B cell (primary cell): ENCODE measurements at regions not wholly inside any gene's neighbourhood (a gene's known extent, or its start where the extent isn't known, plus 50 kb on each side); places are given as distances from the start of the nearest gene placed in this dataset.

Source experiments
- ATAC-seq: fragments of 200-7000 bp; cut with Tn5 transposase; one replicate; pipeline ENCODE4 v1.10.0; 2021; ENCODE audit warnings: low read depth, mild to moderate bottlenecking, moderate number of reproducible peaks, moderate library complexity
- CTCF ChIA-PET: fragments of 350-600 bp; sonication (Branson Sonifier 250); formaldehyde crosslinking; loops from one replicate; lab custom pipeline; 2021; ENCODE audit warnings: antibody characterized with exemption, inconsistent platforms; lab: Charles Lee
- POLR2A ChIA-PET: fragments of 350-600 bp; sonication (Branson Sonifier 250); formaldehyde crosslinking; loops from one replicate; lab custom pipeline; 2021; ENCODE audit warnings: antibody characterized with exemption; lab: Charles Lee
- DNase-seq: peaks from one replicate; pipeline ENCODE4 v3.0.0; 2013
- H2AFZ ChIP-seq: 2 replicates; pipeline ENCODE4 v1.6.1; 2012; ENCODE audit warnings: mild to moderate bottlenecking, low read depth, low read length; ENCODE audit not compliant: insufficient read depth, poor library complexity, severe bottlenecking
- H3K27ac ChIP-seq, 2 donors: 1 replicate in 1 of 2; 2 replicates in 1 of 2; pipeline ENCODE4 v1.5.1; 2012 to 2013; ENCODE audit warnings: low read length in 2 of 2, mild to moderate bottlenecking in 2 of 2, moderate library complexity in 1 of 2
- H3K27me3 ChIP-seq, 4 experiments: fragments of 200-600 bp in 1 of 4; sonication (generic) in 1 of 4; replicated peaks in 1 of 4; 1 replicate in 2 of 4; 2 replicates in 2 of 4; pipeline versions ENCODE4 v1.6.1 to v1.7.0; 2013 to 2016; ENCODE audit warnings: low read length in 3 of 4, mild to moderate bottlenecking in 2 of 4, mixed read lengths in 1 of 4, moderate library complexity in 1 of 4; ENCODE audit not compliant: insufficient read depth in 4 of 4, control insufficient read depth in 3 of 4; ENCODE audit errors: control extremely low read depth in 1 of 4
- H3K36me3 ChIP-seq, 2 experiments: replicated peaks in 1 of 2; 1 replicate in 1 of 2; 2 replicates in 1 of 2; pipeline versions ENCODE4 v1.6.1 to v1.7.1; 2013; ENCODE audit warnings: low read length in 1 of 2; ENCODE audit not compliant: insufficient read depth in 2 of 2, control insufficient read depth in 1 of 2; ENCODE audit errors: control extremely low read depth in 1 of 2, extremely low read depth in 1 of 2
- H3K4me1 ChIP-seq, 2 donors: fragments of 200-600 bp in 1 of 2; sonication (generic) in 1 of 2; 1 replicate in 1 of 2; 2 replicates in 1 of 2; pipeline versions ENCODE4 v1.5.1 to v1.6.1; 2013 to 2017; ENCODE audit warnings: low read length in 2 of 2; ENCODE audit not compliant: control insufficient read depth in 2 of 2, insufficient read depth in 2 of 2
- H3K4me2 ChIP-seq: replicated peaks from 2 replicates; pipeline ENCODE3; 2012; ENCODE audit warnings: mild to moderate bottlenecking, low read depth, low read length; ENCODE audit not compliant: poor library complexity, severe bottlenecking
- H3K4me3 ChIP-seq, 5 experiments: fragments of 200-600 bp in 1 of 5; sonication (generic) in 1 of 5; 1 replicate in 3 of 5; 2 replicates in 2 of 5; pipeline versions ENCODE4 v1.5.1 to v1.7.0; 2011 to 2016; ENCODE audit warnings: low read length in 4 of 5, mild to moderate bottlenecking in 4 of 5, low read depth in 2 of 5, control low read depth in 1 of 5, moderate library complexity in 1 of 5; ENCODE audit not compliant: insufficient read depth in 1 of 5; ENCODE audit errors: control extremely low read depth in 1 of 5, extremely low read depth in 1 of 5
- H3K79me2 ChIP-seq: fragments of 200-600 bp; sonication (generic); one replicate; pipeline ENCODE4 v1.6.0; 2016; ENCODE audit warnings: low read length; ENCODE audit not compliant: control insufficient read depth, insufficient read depth
- H3K9ac ChIP-seq: fragments of 200-600 bp; sonication (generic); 2 replicates; pipeline ENCODE4 v1.6.1; 2017; ENCODE audit warnings: mild to moderate bottlenecking, low read length, moderate library complexity
- H3K9me3 ChIP-seq, 3 donors: one replicate each; pipeline versions ENCODE4 v1.6.1 to v1.7.1; 2013; ENCODE audit warnings: low read length in 2 of 3; ENCODE audit not compliant: control insufficient read depth in 2 of 3, insufficient read depth in 1 of 3; ENCODE audit errors: control extremely low read depth in 1 of 3
- H4K20me1 ChIP-seq: 2 replicates; pipeline ENCODE4 v1.6.0; 2012; ENCODE audit warnings: mild to moderate bottlenecking, low read length; ENCODE audit not compliant: insufficient read depth, control insufficient read depth, poor library complexity, severe bottlenecking
- H3K27ac Mint-ChIP-seq: one replicate; pipeline ENCODE4 v1.8.0; 2021; ENCODE audit warnings: mixed read lengths
- H3K27me3 Mint-ChIP-seq: one replicate; pipeline ENCODE4 v1.8.0; 2021; ENCODE audit warnings: mixed read lengths
- H3K4me1 Mint-ChIP-seq: one replicate; pipeline ENCODE4 v1.8.0; 2021; ENCODE audit warnings: mixed read lengths
- H3K4me3 Mint-ChIP-seq: one replicate; pipeline ENCODE4 v1.8.0; 2021; ENCODE audit warnings: mixed read lengths
- H3K9me3 Mint-ChIP-seq: one replicate; pipeline ENCODE4 v1.8.0; 2022; ENCODE audit warnings: mixed read lengths; ENCODE audit not compliant: insufficient read depth
- CTCF ChIP-seq: fragments of 200-600 bp; IDR thresholded peaks from one replicate; pipeline ENCODE4 v1.8.0; 2022; ENCODE audit warnings: antibody characterized with exemption, mild to moderate bottlenecking
- EZH2 ChIP-seq: IDR thresholded peaks from 2 replicates; pipeline ENCODE4 v1.6.1; 2012; ENCODE audit warnings: borderline replicate concordance, low read depth, mild to moderate bottlenecking, moderate library complexity, low read length; ENCODE audit not compliant: insufficient read depth, poor library complexity, severe bottlenecking
- WGBS: methylation state at CpG from one replicate; pipeline ENCODE4 v1.1.5; 2013; ENCODE audit warnings: missing lambda C conversion rate; ENCODE audit not compliant: insufficient coverage; 5-methylcytosine and 5-hydroxymethylcytosine counted together
- intact Hi-C: fragments of 100-400 bp; cut with micrococcal nuclease; formaldehyde crosslinking; loops from one replicate; pipeline ENCODE4 v1.10.0; 2022

GRCh38 chr2:187646556-187646955 lies 92.3 kb upstream of the TFPI start:
- CTCF ChIA-PET, result no interaction called here
- H2AFZ ChIP-seq, result no peak overlapping the region
- ATAC-seq, result no peak

GRCh38 chr2:187654535-187654934 lies 100.3 kb upstream of the TFPI start:
- H3K36me3 ChIP-seq, result no peaks in the 10 kb centered on the region
- no peaks in the 10 kb centered on the region for H3K27me3 ChIP-seq
- H4K20me1 ChIP-seq, result no peaks in the 10 kb centered on the region
- no peaks in the 10 kb centered on the region for H3K9me3 ChIP-seq
- ATAC-seq (no peak), DNase-seq (no peak)
- no peaks in the 10 kb centered on the region for H3K79me2 ChIP-seq
- H3K4me1 ChIP-seq, result no peaks in the 10 kb centered on the region
- Mint-ChIP-seq H3K27ac (no peak overlapping the region), H3K4me3 (no peak overlapping the region), H3K27me3 (no peaks in the 10 kb centered on the region), H3K9me3 (no peaks in the 10 kb centered on the region), H3K4me1 (no peaks in the 10 kb centered on the region)
- H3K4me3 ChIP-seq, result no peak overlapping the region
- H3K27ac ChIP-seq, result no peak overlapping the region
- ChIA-PET POLR2A (no interaction called here), CTCF (no interaction called here)
- 66% methylated on average over 2 of the region's 4 CpGs for WGBS
- no peak overlapping the region for H3K9ac ChIP-seq
- TF ChIP-seq CTCF, result no peak
- TF ChIP-seq EZH2, result no peak
- intact Hi-C loops, result no loop called here
- no peak overlapping the region for H3K4me2 ChIP-seq
- no peak overlapping the region for H2AFZ ChIP-seq

More at GRCh38 chr2:187646556-187646955, 92.3 kb upstream of the TFPI start:
- Histone ChIP-seq H3K27ac (no peak overlapping the region), H3K4me1 (no peaks in the 10 kb centered on the region), H3K9me3 (no peaks in the 10 kb centered on the region), H3K4me2 (no peak overlapping the region), H4K20me1 (no peaks in the 10 kb centered on the region), H3K4me3 (no peak overlapping the region), H3K79me2 (no peaks in the 10 kb centered on the region), H3K27me3 (no peaks in the 10 kb centered on the region), H3K9ac (no peak overlapping the region), H3K36me3 (no peaks in the 10 kb centered on the region)
- H3K4me1 Mint-ChIP-seq, result no peaks in the 10 kb centered on the region
- no peak overlapping the region for H3K27ac Mint-ChIP-seq
- TF ChIP-seq EZH2 (no peak), CTCF (no peak)
- no peaks in the 10 kb centered on the region for H3K9me3 Mint-ChIP-seq
- POLR2A ChIA-PET, result no interaction called here
- no peak for DNase-seq
- H3K4me3 Mint-ChIP-seq, result no peak overlapping the region
- WGBS, result no CpG with 5 or more reads among the region's 1 CpG
- H3K27me3 Mint-ChIP-seq, result no peaks in the 10 kb centered on the region
- intact Hi-C loops, result no loop called here
